HepG2 (cell line): ENCODE measurements at regions not wholly inside any gene's neighbourhood (a gene's known extent, or its start where the extent isn't known, plus 50 kb on each side); places are given as distances from the start of the nearest gene placed in this dataset.

Experiments used
- CHD2 ChIP-seq: IDR thresholded peaks from 2 replicates; pipeline ENCODE4 v1.6.1; 2011; ENCODE audit warnings: low read depth, low read length, improper control_type of control experiment
- EZH2 ChIP-seq: conservative IDR thresholded peaks from 2 replicates; pipeline ENCODE4 v1.6.1; 2012; ENCODE audit warnings: mild to moderate bottlenecking, low read depth, low read length, moderate library complexity
- MLLT10 ChIP-seq: sonication (generic); formaldehyde crosslinking; IDR thresholded peaks from 2 replicates; pipeline ENCODE4 v1.4.0; 2020; ENCODE audit warnings: missing genetic modification reagents
- NBN ChIP-seq: fragments of 450-650 bp; conservative IDR thresholded peaks from 2 replicates; pipeline ENCODE4 v1.6.1; 2017
- NR2F1 ChIP-seq, 2 experiments: fragments of 450-650 bp in 1 of 2; formaldehyde crosslinking in 1 of 2; IDR thresholded peaks; 2 replicates each; pipeline versions ENCODE4 v1.5.0 to v1.6.1; 2016 to 2020; ENCODE audit warnings: mild to moderate bottlenecking in 1 of 2, missing compliant biosample characterization in 1 of 2, missing genetic modification reagents in 1 of 2, moderate library complexity in 1 of 2
- SMAD3 ChIP-seq: sonication (generic); formaldehyde crosslinking; IDR thresholded peaks from 2 replicates; pipeline ENCODE4 v1.4.0; 2020; ENCODE audit warnings: missing genetic modification reagents
- ZBTB40 ChIP-seq, 2 experiments: fragments of 450-650 bp in 1 of 2; sonication (generic) in 1 of 2; formaldehyde crosslinking in 1 of 2; IDR thresholded peaks; 2 replicates each; pipeline versions ENCODE4 v1.6.1 to v1.8.0; 2016 to 2022; ENCODE audit warnings: antibody characterized with exemption in 1 of 2, mild to moderate bottlenecking in 1 of 2, missing genetic modification reagents in 1 of 2

GRCh38 chr18:22608847-22609246 is 191.1 kb upstream of the CTAGE1 start:
- no peak for TF ChIP-seq MLLT10 (CRISPR knock-in tag)
- TF ChIP-seq SMAD3 (CRISPR knock-in tag) = no peak
- no peak for TF ChIP-seq NR2F1 (CRISPR knock-in tag; IDR thresholded peaks at IDR 0.05)
- TF ChIP-seq CHD2 = no peak
- no peak for TF ChIP-seq EZH2
- no peak for TF ChIP-seq ZBTB40 (IDR thresholded peaks at IDR 0.05)
- no peak for TF ChIP-seq ZBTB40 (CRISPR knock-in tag; IDR thresholded peaks at IDR 0.05)
- TF ChIP-seq NBN = no peak
